H9 (cell line): ENCODE measurements at regions not wholly inside any gene's neighbourhood (a gene's known extent, or its start where the extent isn't known, plus 50 kb on each side); places are given as distances from the start of the nearest gene placed in this dataset.

Experiments
- DNase-seq: peaks from one replicate; pipeline ENCODE4 v3.0.0-alpha.2; 2017
- H2AFZ ChIP-seq: one replicate; pipeline ENCODE4 v1.6.1; 2013; ENCODE audit warnings: mild to moderate bottlenecking, low read length, control low read depth, moderate library complexity
- H2AK5ac ChIP-seq: 2 replicates; pipeline ENCODE4 v1.6.1; 2013; ENCODE audit warnings: low read length, control low read depth, mixed read lengths; ENCODE audit not compliant: insufficient read length
- H2BK120ac ChIP-seq: one replicate; pipeline ENCODE4 v1.6.1; 2013; ENCODE audit warnings: low read depth, mild to moderate bottlenecking, low read length, control low read depth, inconsistent platforms; ENCODE audit not compliant: poor library complexity, severe bottlenecking
- H2BK12ac ChIP-seq: 2 replicates; pipeline ENCODE4 v1.6.1; 2013; ENCODE audit warnings: low read length, control low read depth, mixed read lengths, low read depth; ENCODE audit not compliant: insufficient read length
- H2BK15ac ChIP-seq: 2 replicates; pipeline ENCODE4 v1.6.1; 2013; ENCODE audit warnings: low read depth, low read length, control low read depth
- H2BK20ac ChIP-seq: one replicate; pipeline ENCODE4 v1.6.1; 2013; ENCODE audit warnings: low read depth, mild to moderate bottlenecking, low read length, control low read depth, inconsistent platforms; ENCODE audit not compliant: poor library complexity, severe bottlenecking
- H2BK5ac ChIP-seq: 2 replicates; pipeline ENCODE4 v1.6.1; 2013; ENCODE audit warnings: low read length, control low read depth, mixed read lengths; ENCODE audit not compliant: insufficient read length
- H3K14ac ChIP-seq: 2 replicates; pipeline ENCODE4 v1.6.1; 2013; ENCODE audit warnings: low read length, control low read depth; ENCODE audit not compliant: insufficient read depth
- H3K18ac ChIP-seq: 2 replicates; pipeline ENCODE4 v1.6.1; 2013; ENCODE audit warnings: low read depth, mild to moderate bottlenecking, mixed read lengths, low read length, control low read depth; ENCODE audit not compliant: insufficient read length
- H3K23ac ChIP-seq: 2 replicates; pipeline ENCODE4 v1.6.1; 2013; ENCODE audit warnings: low read length, control low read depth, mixed read lengths, low read depth; ENCODE audit not compliant: insufficient read length
- H3K23me2 ChIP-seq: 2 replicates; pipeline ENCODE4 v1.6.1; 2013; ENCODE audit warnings: low read depth, mild to moderate bottlenecking, mixed read lengths, low read length, control low read depth; ENCODE audit not compliant: insufficient read length, poor library complexity, severe bottlenecking
- H3K27ac ChIP-seq: 2 replicates; pipeline ENCODE4 v1.5.1; 2013; ENCODE audit warnings: low read length, control low read depth, mixed read lengths, low read depth; ENCODE audit not compliant: insufficient read length
- H3K27me3 ChIP-seq: 2 replicates; pipeline ENCODE4 v1.6.1; 2013; ENCODE audit warnings: low read length, control low read depth, inconsistent platforms; ENCODE audit not compliant: insufficient read depth
- H3K4ac ChIP-seq: 2 replicates; pipeline ENCODE4 v1.6.1; 2013; ENCODE audit warnings: low read depth, mild to moderate bottlenecking, control low read depth, inconsistent platforms, low read length, moderate library complexity
- H3K4me1 ChIP-seq: 2 replicates; pipeline ENCODE4 v1.6.1; 2013; ENCODE audit warnings: low read length, control low read depth, inconsistent platforms; ENCODE audit not compliant: insufficient read depth
- H3K4me2 ChIP-seq: 2 replicates; pipeline ENCODE4 v1.6.1; 2013; ENCODE audit warnings: low read length, control low read depth, mixed read lengths; ENCODE audit not compliant: insufficient read length, insufficient read depth
- H3K56ac ChIP-seq: 2 replicates; pipeline ENCODE4 v1.6.1; 2013; ENCODE audit warnings: low read depth, mild to moderate bottlenecking, mixed read lengths, low read length, control low read depth; ENCODE audit not compliant: insufficient read length
- H3K79me1 ChIP-seq: 2 replicates; pipeline ENCODE4 v1.6.1; 2013; ENCODE audit warnings: low read depth, mild to moderate bottlenecking, moderate library complexity, low read length, control low read depth, inconsistent platforms; ENCODE audit not compliant: insufficient read depth, poor library complexity, severe bottlenecking
- H3K79me2 ChIP-seq: 2 replicates; pipeline ENCODE4 v1.6.1; 2013; ENCODE audit warnings: low read length, control low read depth, inconsistent platforms; ENCODE audit not compliant: insufficient read depth
- H3K9ac ChIP-seq: 2 replicates; pipeline ENCODE4 v1.6.1; 2013; ENCODE audit warnings: low read length, control low read depth, mixed read lengths; ENCODE audit not compliant: insufficient read length; ENCODE audit errors: extremely low read depth
- H3K9me3 ChIP-seq: one replicate; pipeline ENCODE4 v1.6.1; 2013; ENCODE audit warnings: low read depth, low read length, inconsistent platforms; ENCODE audit not compliant: control insufficient read depth
- H3T11ph ChIP-seq: one replicate; pipeline ENCODE4 v1.6.1; 2013; ENCODE audit warnings: mild to moderate bottlenecking, low read length, control low read depth, inconsistent platforms
- H4K20me1 ChIP-seq: one replicate; pipeline ENCODE4 v1.6.1; 2013; ENCODE audit not compliant: control insufficient read depth, insufficient read length, insufficient read depth
- H4K5ac ChIP-seq: 2 replicates; pipeline ENCODE4 v1.6.1; 2013; ENCODE audit warnings: low read depth, mild to moderate bottlenecking, mixed read lengths, low read length, control low read depth; ENCODE audit not compliant: insufficient read length
- H4K8ac ChIP-seq: replicated peaks from 2 replicates; pipeline ENCODE4 v1.6.1; 2013; ENCODE audit warnings: low read length, control low read depth, mixed read lengths, low read depth; ENCODE audit not compliant: insufficient read length
- H4K91ac ChIP-seq: 2 replicates; pipeline ENCODE4 v1.6.1; 2013; ENCODE audit warnings: low read depth, mild to moderate bottlenecking, moderate library complexity, mixed read lengths, low read length, control low read depth; ENCODE audit not compliant: insufficient read length
- H3K27ac Mint-ChIP-seq, 3 experiments: 2 replicates in 2 of 3; 3 replicates in 1 of 3; pipeline ENCODE4 v1.8.0; 2020 to 2021; ENCODE audit warnings: mixed read lengths in 3 of 3, mild to moderate bottlenecking in 1 of 3, moderate library complexity in 1 of 3
- H3K27me3 Mint-ChIP-seq: 2 replicates; pipeline ENCODE4 v1.8.0; 2021; ENCODE audit warnings: low read depth, mild to moderate bottlenecking, moderate library complexity, mixed read lengths
- H3K36me3 Mint-ChIP-seq, 3 experiments: 2 replicates in 2 of 3; 3 replicates in 1 of 3; pipeline ENCODE4 v1.8.0; 2020 to 2021; ENCODE audit warnings: low read depth in 3 of 3, mixed read lengths in 3 of 3; ENCODE audit not compliant: insufficient read depth in 1 of 3
- H3K4me1 Mint-ChIP-seq, 2 experiments: 2 replicates each; pipeline ENCODE4 v1.8.0; 2020; ENCODE audit warnings: mixed read lengths in 2 of 2
- H3K4me3 Mint-ChIP-seq, 2 experiments: 2 replicates in 1 of 2; 3 replicates in 1 of 2; pipeline ENCODE4 v1.8.0; 2020 to 2021; ENCODE audit warnings: mild to moderate bottlenecking in 2 of 2, mixed read lengths in 2 of 2, moderate library complexity in 1 of 2
- H3K9me3 Mint-ChIP-seq, 2 experiments: 2 replicates in 1 of 2; 3 replicates in 1 of 2; pipeline ENCODE4 v1.8.0; 2020; ENCODE audit warnings: mild to moderate bottlenecking in 2 of 2, mixed read lengths in 2 of 2, moderate library complexity in 1 of 2
- CTCF ChIP-seq: fragments of 200-600 bp; sonication (generic); conservative IDR thresholded peaks from 3 replicates; pipeline ENCODE4 v1.8.0; 2021; ENCODE audit warnings: antibody characterized with exemption, mild to moderate bottlenecking
- WGBS: extraction: QIAGEN DNeasy Blood & Tissue Kit; methylation state at CpG from one replicate; pipeline ENCODE4 v1.1.7; 2013; ENCODE audit warnings: missing lambda C conversion rate, low lambda C conversion rate, mixed read lengths; ENCODE audit not compliant: insufficient read length; ENCODE audit errors: extremely low coverage; 5-methylcytosine and 5-hydroxymethylcytosine counted together

- H3K4me1 ChIP-seq: no peaks in the 10 kb centered on the region
- H3K9me3 Mint-ChIP-seq: peaks cover 7 to 10% of the 10 kb centered on the region in 2 experiments
- no peak overlapping the region for H3K4me2 ChIP-seq
- WGBS: no CpG with 5 or more reads among the region's 38 CpGs
- no peak overlapping the region for H4K5ac ChIP-seq
- H2BK120ac ChIP-seq: no peak overlapping the region
- peaks cover 4% of the 10 kb centered on the region for H3K27me3 Mint-ChIP-seq
- H2BK15ac ChIP-seq: no peak overlapping the region
- no peak overlapping the region for H3K27ac ChIP-seq
- H3K14ac ChIP-seq: no peak overlapping the region
- H3K79me2 ChIP-seq: no peaks in the 10 kb centered on the region
- H4K8ac ChIP-seq: no peak overlapping the region
- no peak overlapping the region for H3K56ac ChIP-seq
- peaks cover 5 to 12% (median 7%) of the 10 kb centered on the region in 3 experiments for H3K36me3 Mint-ChIP-seq
- H3K79me1 ChIP-seq: no peaks in the 10 kb centered on the region
- H3K18ac ChIP-seq: no peak overlapping the region
- H3K4me1 Mint-ChIP-seq: peaks cover 0 to 6% of the 10 kb centered on the region in 2 experiments; a peak in 2 of 4 replicates
- no peak for DNase-seq
- no peak overlapping the region for H2BK5ac ChIP-seq
- H2AK5ac ChIP-seq: no peak overlapping the region
- H4K20me1 ChIP-seq: no peaks in the 10 kb centered on the region
- H3K9me3 ChIP-seq: no peaks in the 10 kb centered on the region
- H3K23ac ChIP-seq: no peak overlapping the region
- H3K4ac ChIP-seq: no peak overlapping the region
- no peak overlapping the region for H3K4me3 Mint-ChIP-seq
- no peaks in the 10 kb centered on the region for H3K23me2 ChIP-seq
- H2BK20ac ChIP-seq: no peak overlapping the region
- H3K27ac Mint-ChIP-seq: no peak overlapping the region; a peak in 1 of 7 replicates
- H4K91ac ChIP-seq: no peak overlapping the region
- no peak overlapping the region for H3K9ac ChIP-seq
- no peak for TF ChIP-seq CTCF
- no peaks in the 10 kb centered on the region for H3K27me3 ChIP-seq
- no peak overlapping the region for H2BK12ac ChIP-seq
- no peak overlapping the region for H2AFZ ChIP-seq
- no peak overlapping the region for H3T11ph ChIP-seq
Measured at GRCh38 chr6:170049641-170050561, 241.0 kb downstream of the DLL1 start.
